PC-3 (cell line): ENCODE measurements at regions not wholly inside any gene's neighbourhood (a gene's known extent, or its start where the extent isn't known, plus 50 kb on each side); places are given as distances from the start of the nearest gene placed in this dataset.

Experiments
- ATAC-seq: fragments of 200-7000 bp; cut with Tn5 transposase; 2 replicates; pipeline ENCODE4 v1.9.1; 2020; ENCODE audit warnings: mild to moderate bottlenecking, moderate library complexity
- BruUV-seq: library from RNA; stranded (reverse); fragments of 400-500 nt; replicated peaks from 2 replicates; lab custom pipeline; 2021; lab: Mats Ljungman, UMichigan
- CTCF ChIA-PET: fragments of 300-600 bp; sonication (Branson Sonifier 250); formaldehyde crosslinking; loops from one replicate; lab custom pipeline; 2022; ENCODE audit warnings: antibody characterized with exemption; lab: Charles Lee
- POLR2A ChIA-PET: fragments of 300-600 bp; sonication (Branson Sonifier 250); formaldehyde crosslinking; loops from one replicate; lab custom pipeline; 2022; ENCODE audit warnings: antibody characterized with exemption; ENCODE audit not compliant: unreplicated experiment; lab: Charles Lee
- DNase-seq: peaks from one replicate; pipeline ENCODE4 v3.0.0-alpha.2; 2015
- H2AFZ ChIP-seq: fragments of 300-600 bp; sonication (generic); 2 replicates; pipeline ENCODE4 v1.6.0; 2016; ENCODE audit warnings: antibody characterized with exemption, low read length
- H3F3A ChIP-seq: fragments of 300-600 bp; sonication (generic); one replicate; pipeline ENCODE4 v1.6.0; 2017; ENCODE audit warnings: antibody characterized with exemption, low read length, control low read depth, mild to moderate bottlenecking; ENCODE audit not compliant: unreplicated experiment
- H3K27ac ChIP-seq: fragments of 300-600 bp; sonication (generic); 2 replicates; pipeline ENCODE4 v1.5.1; 2016; ENCODE audit warnings: mild to moderate bottlenecking, low read length
- H3K27me3 ChIP-seq: fragments of 300-600 bp; sonication (generic); 2 replicates; pipeline ENCODE4 v1.6.1; 2016; ENCODE audit warnings: low read length, mixed read lengths
- H3K36me3 ChIP-seq: fragments of 300-600 bp; sonication (generic); 2 replicates; pipeline ENCODE4 v1.6.1; 2016; ENCODE audit warnings: low read depth, mixed run types, low read length, mixed read lengths
- H3K4me1 ChIP-seq: fragments of 300-600 bp; sonication (generic); 2 replicates; pipeline ENCODE4 v1.5.1; 2016; ENCODE audit warnings: low read length; ENCODE audit not compliant: insufficient read depth
- H3K4me2 ChIP-seq: fragments of 300-600 bp; sonication (generic); 2 replicates; pipeline ENCODE4 v1.6.0; 2016; ENCODE audit warnings: low read length
- H3K4me3 ChIP-seq: fragments of 300-600 bp; sonication (generic); 2 replicates; pipeline ENCODE4 v1.5.1; 2016; ENCODE audit warnings: mild to moderate bottlenecking, low read length, mixed read lengths
- H3K79me2 ChIP-seq: fragments of 300-600 bp; sonication (generic); 2 replicates; pipeline ENCODE4 v1.6.1; 2017; ENCODE audit warnings: low read length, mixed read lengths
- H3K9ac ChIP-seq: fragments of 300-600 bp; sonication (generic); 2 replicates; pipeline ENCODE4 v1.6.0; 2016; ENCODE audit warnings: mild to moderate bottlenecking, low read length
- H3K9me2 ChIP-seq: fragments of 300-600 bp; sonication (generic); replicated peaks from 2 replicates; pipeline ENCODE4 v1.6.1; 2016; ENCODE audit warnings: mixed run types, low read length, mixed read lengths
- H3K9me3 ChIP-seq: fragments of 300-600 bp; sonication (generic); 2 replicates; pipeline ENCODE4 v1.6.1; 2016; ENCODE audit warnings: low read length, mixed read lengths
- H4K20me1 ChIP-seq: fragments of 300-600 bp; sonication (generic); 2 replicates; pipeline ENCODE4 v1.6.1; 2016; ENCODE audit warnings: low read length, mixed read lengths
- CTCF ChIP-seq: fragments of 300-600 bp; sonication (generic); conservative IDR thresholded peaks from 2 replicates; pipeline ENCODE4 v1.5.1; 2017; ENCODE audit warnings: antibody characterized with exemption, low read depth, mild to moderate bottlenecking, low read length
- EZH2 ChIP-seq: fragments of 300-600 bp; sonication (generic); IDR thresholded peaks from one replicate; pipeline ENCODE4 v1.6.1; 2017; ENCODE audit warnings: antibody characterized with exemption, mild to moderate bottlenecking, low read length; ENCODE audit not compliant: unreplicated experiment
- EZH2phosphoT487 ChIP-seq: fragments of 300-600 bp; sonication (generic); IDR thresholded peaks from 2 replicates; pipeline ENCODE4 v1.6.1; 2018; ENCODE audit warnings: mild to moderate bottlenecking, antibody characterized with exemption, low read length, borderline replicate concordance
- intact Hi-C: fragments of 100-400 bp; cut with micrococcal nuclease; formaldehyde crosslinking; loops from 2 replicates; pipeline ENCODE4 v1.9.0; 2023

- Histone ChIP-seq H3F3A (no peaks in the 10 kb centered on the region), H2AFZ (no peak overlapping the region), H3K27me3 (no peaks in the 10 kb centered on the region), H3K27ac (no peak overlapping the region), H3K9me3 (no peaks in the 10 kb centered on the region), H3K4me2 (no peak overlapping the region), H3K79me2 (no peaks in the 10 kb centered on the region), H3K36me3 (no peaks in the 10 kb centered on the region), H3K9ac (no peak overlapping the region), H3K4me1 (peaks cover 5% of the 10 kb centered on the region; the same call in 1 of the 2 replicates), H4K20me1 (no peaks in the 10 kb centered on the region), H3K9me2 (no peaks in the 10 kb centered on the region), H3K4me3 (no peak overlapping the region)
- BruUV-seq: no TSS peak
- intact Hi-C loops: no loop called here
- ChIA-PET POLR2A (no interaction called here), CTCF (no interaction called here)
- TF ChIP-seq EZH2phosphoT487: no peak
- no peak for TF ChIP-seq EZH2
- no peak for TF ChIP-seq CTCF
- no peak for DNase-seq
- ATAC-seq: no peak
These were observed 222.5 kb downstream of the ZNF608 start for GRCh38 chr5:124523897-124524296.

- ChIA-PET POLR2A (no interaction called here), CTCF (no interaction called here)
- H3K27ac ChIP-seq: no peak overlapping the region
- peaks cover 5% of the 10 kb centered on the region; the same call in 1 of the 2 replicates for H3K4me1 ChIP-seq
- BruUV-seq: no TSS peak
- H3F3A ChIP-seq: no peaks in the 10 kb centered on the region
- no peaks in the 10 kb centered on the region for H3K79me2 ChIP-seq
- TF ChIP-seq EZH2phosphoT487 (no peak), CTCF (no peak), EZH2 (no peak)
- H3K9me3 ChIP-seq: no peaks in the 10 kb centered on the region
- no peak overlapping the region for H2AFZ ChIP-seq
- H4K20me1 ChIP-seq: no peaks in the 10 kb centered on the region
- H3K36me3 ChIP-seq: no peaks in the 10 kb centered on the region
- DNase-seq (no peak), ATAC-seq (no peak)
- intact Hi-C loops: no loop called here
- no peak overlapping the region for H3K4me3 ChIP-seq
- H3K9ac ChIP-seq: no peak overlapping the region
- no peak overlapping the region for H3K4me2 ChIP-seq
- no peaks in the 10 kb centered on the region for H3K27me3 ChIP-seq
- H3K9me2 ChIP-seq: no peaks in the 10 kb centered on the region
These were observed 223.4 kb downstream of the ZNF608 start for GRCh38 chr5:124522992-124523391.

GRCh38 chr5:124521461-124522230, 224.8 kb downstream of the ZNF608 start:
- no peaks in the 10 kb centered on the region for H4K20me1 ChIP-seq
- intact Hi-C loops: no loop called here
- ChIA-PET CTCF (no interaction called here), POLR2A (no interaction called here)
- no peak for TF ChIP-seq EZH2
- no peak overlapping the region for H3K9ac ChIP-seq
- ATAC-seq (no peak), DNase-seq (no peak)
- no peaks in the 10 kb centered on the region for H3K9me2 ChIP-seq
- H3F3A ChIP-seq: no peaks in the 10 kb centered on the region
- no peak overlapping the region for H3K4me2 ChIP-seq
- H3K9me3 ChIP-seq: no peaks in the 10 kb centered on the region
- no peaks in the 10 kb centered on the region for H3K36me3 ChIP-seq
- no peaks in the 10 kb centered on the region for H3K27me3 ChIP-seq
- H3K4me1 ChIP-seq: no peaks in the 10 kb centered on the region
- no peak overlapping the region for H3K27ac ChIP-seq
- no peak overlapping the region for H2AFZ ChIP-seq
- no TSS peak for BruUV-seq
- H3K79me2 ChIP-seq: no peaks in the 10 kb centered on the region
- H3K4me3 ChIP-seq: no peak overlapping the region
